K562 (cell line): ENCODE measurements at regions not wholly inside any gene's neighbourhood (a gene's known extent, or its start where the extent isn't known, plus 50 kb on each side); places are given as distances from the start of the nearest gene placed in this dataset.

ENCODE experiments used
- ATAC-seq: fragments of 200-7000 bp; cut with Tn5 transposase; 3 replicates; pipeline ENCODE4 v1.9.1; 2020; ENCODE audit warnings: moderate library complexity
- BruUV-seq: library from RNA; stranded (reverse); fragments of 400-500 nt; replicated peaks from 2 replicates; lab custom pipeline; 2021; lab: Mats Ljungman, UMichigan
- CTCF ChIA-PET: fragments of 300-600 bp; formaldehyde crosslinking; extraction: SDS; loops from one replicate; lab custom pipeline; 2021; ENCODE audit warnings: low intra/inter-chr PET ratio; lab: Yijun Ruan, JAX
- POLR2A ChIA-PET: fragments of 300-600, 350-650 bp; sonication (Branson Sonifier 250); formaldehyde crosslinking; extraction: SDS; loops from one replicate; lab custom pipeline; 2021; ENCODE audit warnings: antibody characterized with exemption, inconsistent platforms; lab: Yijun Ruan, JAX
- DNase-seq, 4 experiments: peaks; one replicate each; pipeline versions ENCODE4 v3.0.0 to v3.0.0-alpha.2; 2011 to 2018; ENCODE audit warnings: low spot score in 3 of 4, mixed read lengths in 3 of 4; ENCODE audit errors: extremely low read depth in 1 of 4
- FAIRE-seq: peaks from 2 replicates; lab custom pipeline; 2011; peaks lifted over from hg19 to GRCh38; lab: Jason Lieb, UNC
- H2AFZ ChIP-seq: 2 replicates; pipeline ENCODE4 v1.6.0; 2011; ENCODE audit warnings: low read depth, low read length, control low read depth, inconsistent platforms
- H3K27ac ChIP-seq: fragments of 200-600 bp; 3 replicates; pipeline ENCODE4 v1.8.0; 2011; ENCODE audit warnings: low read depth, mild to moderate bottlenecking, control low read depth, inconsistent platforms, low read length, moderate library complexity, mixed read lengths; ENCODE audit errors: extremely low read depth
- H3K27me3 ChIP-seq, 2 experiments: fragments of 300-600 bp in 1 of 2; 2 replicates in 1 of 2; 3 replicates in 1 of 2; pipeline versions ENCODE4 v1.6.0 to v1.8.0; 2011; ENCODE audit warnings: inconsistent platforms in 2 of 2, low read length in 2 of 2, mild to moderate bottlenecking in 1 of 2, mixed read lengths in 1 of 2, moderate library complexity in 1 of 2; ENCODE audit not compliant: control insufficient read depth in 2 of 2, insufficient read depth in 2 of 2
- H3K36me3 ChIP-seq: fragments of 300-600 bp; 3 replicates; pipeline ENCODE4 v1.8.0; 2011; ENCODE audit warnings: mild to moderate bottlenecking, low read length, inconsistent platforms; ENCODE audit not compliant: control insufficient read depth, insufficient read depth
- H3K4me1 ChIP-seq, 2 experiments: fragments of 200-600 bp in 1 of 2; replicated peaks in 1 of 2; 2 replicates in 1 of 2; 3 replicates in 1 of 2; pipeline versions ENCODE4 v1.5.1 to v1.8.0; 2011; ENCODE audit warnings: inconsistent platforms in 2 of 2, low read length in 2 of 2, mild to moderate bottlenecking in 1 of 2, mixed read lengths in 1 of 2, moderate library complexity in 1 of 2; ENCODE audit not compliant: control insufficient read depth in 2 of 2, insufficient read depth in 2 of 2
- H3K4me2 ChIP-seq: 2 replicates; pipeline ENCODE4 v1.6.1; 2011; ENCODE audit warnings: low read length, control low read depth, inconsistent platforms, mixed read lengths; ENCODE audit not compliant: insufficient read depth
- H3K4me3 ChIP-seq: fragments of 200-600 bp; sonication (generic), shearing (Covaris generic); 2 replicates; pipeline ENCODE4 v1.5.1; 2016; ENCODE audit warnings: control low read depth, inconsistent platforms
- H3K79me2 ChIP-seq: fragments of 200-600 bp; 3 replicates; pipeline ENCODE4 v1.8.0; 2011; ENCODE audit warnings: low read length, inconsistent platforms; ENCODE audit not compliant: control insufficient read depth, insufficient read depth
- H3K9ac ChIP-seq, 2 experiments: 2 replicates each; pipeline versions ENCODE4 v1.6.0 to v1.6.1; 2011; ENCODE audit warnings: low read depth in 2 of 2, low read length in 2 of 2, control low read depth in 1 of 2, inconsistent platforms in 1 of 2, mild to moderate bottlenecking in 1 of 2, mixed read lengths in 1 of 2; ENCODE audit not compliant: insufficient read depth in 1 of 2
- H3K9me1 ChIP-seq: one replicate; pipeline ENCODE4 v1.6.0; 2011; ENCODE audit warnings: inconsistent platforms, mild to moderate bottlenecking, low read length, moderate library complexity; ENCODE audit not compliant: control insufficient read depth, insufficient read depth
- H3K9me3 ChIP-seq: replicated peaks from 2 replicates; pipeline ENCODE4 v1.5.1; 2011; ENCODE audit warnings: low read depth, low read length, inconsistent platforms; ENCODE audit not compliant: control insufficient read depth, insufficient read depth
- H4K20me1 ChIP-seq: replicated peaks from 2 replicates; pipeline ENCODE4 v1.6.1; 2011; ENCODE audit warnings: low read length, inconsistent platforms, mixed read lengths; ENCODE audit not compliant: control insufficient read depth, insufficient read depth
- PBX2 ChIP-seq, 2 experiments: IDR thresholded peaks in 1 of 2; conservative IDR thresholded peaks in 1 of 2; 2 replicates each; pipeline ENCODE4 v1.6.1; 2016; ENCODE audit warnings: low read depth in 2 of 2, mild to moderate bottlenecking in 1 of 2, missing compliant biosample characterization in 1 of 2, missing genetic modification characterization in 1 of 2, moderate library complexity in 1 of 2
- PRPF4 ChIP-seq: fragments of 200-400 bp; formaldehyde crosslinking; IDR thresholded peaks from one replicate; pipeline ENCODE4 v1.6.1; 2017; ENCODE audit warnings: low read length, low read depth, mild to moderate bottlenecking; ENCODE audit not compliant: insufficient read depth, poor library complexity, severe bottlenecking
- WGBS: fragments of 100-300 bp; shearing (Covaris generic); methylation state at CpG from one replicate; pipeline ENCODE4 v1.1.6; 2016; ENCODE audit warnings: low coverage, mixed read lengths; ENCODE audit not compliant: insufficient coverage; ENCODE audit errors: missing lambda C conversion rate; 5-methylcytosine and 5-hydroxymethylcytosine counted together
- in situ Hi-C: fragments of 300-500 bp; cut with MboI; formaldehyde crosslinking; loops from 4 replicates; pipeline ENCODE4 v1.15.0; 2018; ENCODE audit warnings: inconsistent platforms, mixed read lengths
- intact Hi-C: fragments of 100-400 bp; cut with micrococcal nuclease; formaldehyde crosslinking; loops from 2 replicates; pipeline ENCODE4 v1.14.2; 2022

DNA sequence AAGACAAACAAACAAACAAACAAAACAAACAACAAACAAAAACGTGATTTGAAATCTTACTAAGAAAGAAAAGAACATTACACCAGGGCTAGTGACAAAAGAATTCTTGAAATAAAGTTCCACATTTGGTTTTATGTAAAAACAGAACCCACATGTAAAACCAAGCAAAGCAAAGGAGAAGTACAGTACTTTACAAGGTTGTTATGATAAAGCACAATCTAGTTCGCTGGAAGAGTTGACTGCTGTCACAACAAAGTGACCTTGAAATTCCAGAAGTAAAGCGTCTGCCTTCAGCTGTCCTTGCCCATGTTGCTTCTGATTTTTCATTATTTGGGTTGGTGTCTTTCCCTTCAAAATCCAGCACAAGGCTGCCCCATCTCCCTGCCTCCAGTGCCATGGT, 94.8 kb upstream of the CYRIA start:
- no peaks in the 10 kb centered on the region for H3K9me1 ChIP-seq
- intact Hi-C loops (no loop called here), in situ Hi-C loops (loop anchor here (25.0 kb wide), 1 partner anchor 823 kb away; the partner anchor contains the start of gene MYCN)
- no peak overlapping the region for H2AFZ ChIP-seq
- H4K20me1 ChIP-seq, result no peaks in the 10 kb centered on the region
- H3K4me1 ChIP-seq, result no peaks in the 10 kb centered on the region; a peak in 1 of 5 replicates
- H3K9me3 ChIP-seq, result no peaks in the 10 kb centered on the region
- DNase-seq (no peak), ATAC-seq (no peak), FAIRE-seq (no peak)
- no peaks in the 10 kb centered on the region for H3K79me2 ChIP-seq
- no peaks in the 10 kb centered on the region for H3K36me3 ChIP-seq
- no peak overlapping the region for H3K4me3 ChIP-seq
- no peak overlapping the region for H3K27ac ChIP-seq
- no peak for TF ChIP-seq PBX2 (CRISPR knock-in tag; IDR thresholded peaks at IDR 0.05; ENCODE audit: low read depth)
- TF ChIP-seq PBX2 (tag; conservative IDR thresholded peaks at IDR 0.05; ENCODE audit: low read depth), result no peak
- TF ChIP-seq PRPF4, result no peak
- no peak overlapping the region for H3K4me2 ChIP-seq
- WGBS, result 0% methylated on average over 3 of the region's 3 CpGs
- CTCF ChIA-PET, result no interaction called here
- BruUV-seq, result no TSS peak
- peaks cover 7 to 15% of the 10 kb centered on the region in 2 experiments; a peak in 3 of 5 replicates for H3K27me3 ChIP-seq
- POLR2A ChIA-PET, result no interaction called here
- no peak overlapping the region for H3K9ac ChIP-seq
